ENCODE measurements at regions not wholly inside any gene's neighbourhood (a gene's known extent, or its start where the extent isn't known, plus 50 kb on each side); places are given as distances from the start of the nearest gene placed in this dataset.

GRCh38 chr6:113634352-113635163 lies 222.6 kb upstream of the MARCKS start:
- DNase-seq, result no peak

- no peak for DNase-seq
These were observed 221.7 kb upstream of the MARCKS start for GRCh38 chr6:113635222-113635986.

- DNase-seq, result no peak
These were observed 220.8 kb upstream of the MARCKS start for GRCh38 chr6:113636357-113636824.

GRCh38 chr6:113640051-113640450 lies 217.1 kb upstream of the MARCKS start:
- no peak for DNase-seq

- no peak for DNase-seq
These were observed 215.0 kb upstream of the MARCKS start for GRCh38 chr6:113642001-113642713.

GRCh38 chr6:113642714-113643406 lies 214.3 kb upstream of the MARCKS start:
- DNase-seq, result no peak

- DNase-seq, result no peak
These were observed 213.8 kb upstream of the MARCKS start for GRCh38 chr6:113643407-113643770.

- no peak for DNase-seq
These were observed 212.1 kb upstream of the MARCKS start for GRCh38 chr6:113644861-113645575.

- no peak for DNase-seq
These were observed 211.6 kb upstream of the MARCKS start for GRCh38 chr6:113645576-113645970.

GRCh38 chr6:113645986-113646385 lies 211.2 kb upstream of the MARCKS start:
- no peak for DNase-seq

GRCh38 chr6:113646701-113647100 lies 210.4 kb upstream of the MARCKS start:
- DNase-seq, result no peak

- DNase-seq, result no peak
These were observed 209.8 kb upstream of the MARCKS start for GRCh38 chr6:113647143-113647889.

GRCh38 chr6:113648698-113649097 lies 208.4 kb upstream of the MARCKS start:
- DNase-seq, result no peak

GRCh38 chr6:113649276-113649675 lies 207.9 kb upstream of the MARCKS start:
- DNase-seq, result no peak

- no peak for DNase-seq
These were observed 207.1 kb upstream of the MARCKS start for GRCh38 chr6:113649880-113650609.

GRCh38 chr6:113650610-113650979 lies 206.6 kb upstream of the MARCKS start:
- no peak for DNase-seq

GRCh38 chr6:113651120-113651519 lies 206.0 kb upstream of the MARCKS start:
- DNase-seq, result no peak

- DNase-seq, result no peak
These were observed 205.2 kb upstream of the MARCKS start for GRCh38 chr6:113651920-113652319.

GRCh38 chr6:113653275-113653674 lies 203.9 kb upstream of the MARCKS start:
- no peak for DNase-seq

GRCh38 chr6:113654396-113654795 lies 202.7 kb upstream of the MARCKS start:
- no peak for DNase-seq

GRCh38 chr6:113655761-113656160 lies 201.4 kb upstream of the MARCKS start:
- DNase-seq, result no peak
